Right renal pelvis (tissue), 4 donors: ENCODE measurements at regions not wholly inside any gene's neighbourhood (a gene's known extent, or its start where the extent isn't known, plus 50 kb on each side); places are given as distances from the start of the nearest gene placed in this dataset.
"Not testable (repeated sequence)": the region's sequence is repeated elsewhere in the genome, so short reads cannot be mapped to it uniquely, and the experiment has no call there.

ENCODE experiments used
- DNase-seq, 4 donors: peaks; one replicate each; pipeline ENCODE4 v3.0.0-alpha.2; 2013; ENCODE audit warnings: low read depth in 4 of 4, low spot score in 3 of 4, missing footprints in 1 of 4

DNA sequence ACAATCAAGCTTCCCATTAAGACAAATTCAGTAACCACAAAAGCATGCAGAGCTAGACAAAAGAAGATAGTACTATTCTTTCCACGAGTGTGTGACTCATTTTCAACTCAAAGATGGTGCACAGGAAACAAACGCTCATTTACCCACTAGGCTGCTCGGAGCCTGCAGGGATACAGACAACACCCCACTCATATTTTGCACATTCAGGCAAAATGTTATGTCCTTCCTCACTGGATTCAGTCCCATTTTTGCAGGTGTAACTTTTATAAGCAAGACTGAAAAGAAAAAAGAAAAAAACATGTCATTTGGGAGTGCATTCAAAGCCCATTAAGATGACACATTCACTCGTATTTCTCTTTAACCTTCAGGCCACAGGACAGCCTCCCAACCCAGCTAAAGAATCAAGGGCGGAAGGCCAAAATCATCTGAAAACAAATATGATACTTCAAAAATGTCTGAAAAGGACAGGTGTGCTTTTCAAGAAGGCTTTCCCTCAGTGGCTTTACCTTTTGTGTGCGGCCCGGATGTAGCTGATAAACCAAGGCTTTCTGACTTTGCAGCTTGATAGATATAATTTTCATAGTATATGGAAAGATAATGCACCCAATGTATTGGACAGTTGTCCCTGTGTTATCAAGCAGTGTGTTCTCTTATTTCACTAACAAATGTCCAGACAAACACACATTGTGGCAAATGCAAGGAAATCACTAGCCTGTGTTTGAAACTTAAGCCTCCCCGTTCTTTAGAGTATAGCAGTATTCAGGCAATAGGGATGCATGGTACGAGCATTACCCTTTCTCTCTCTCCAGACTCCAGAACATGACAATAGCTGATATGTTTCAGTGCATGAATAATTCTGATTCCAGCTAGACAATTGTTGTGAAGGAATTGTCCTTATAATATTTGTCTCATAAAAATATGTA lies 147.8 kb upstream of the KRR1 start:
- no peak for DNase-seq

- no peak for DNase-seq
These were observed 146.9 kb upstream of the KRR1 start for GRCh38 chr12:75658286-75658685.

GRCh38 chr12:75657831-75658230 lies 146.4 kb upstream of the KRR1 start:
- DNase-seq: no peak

DNA sequence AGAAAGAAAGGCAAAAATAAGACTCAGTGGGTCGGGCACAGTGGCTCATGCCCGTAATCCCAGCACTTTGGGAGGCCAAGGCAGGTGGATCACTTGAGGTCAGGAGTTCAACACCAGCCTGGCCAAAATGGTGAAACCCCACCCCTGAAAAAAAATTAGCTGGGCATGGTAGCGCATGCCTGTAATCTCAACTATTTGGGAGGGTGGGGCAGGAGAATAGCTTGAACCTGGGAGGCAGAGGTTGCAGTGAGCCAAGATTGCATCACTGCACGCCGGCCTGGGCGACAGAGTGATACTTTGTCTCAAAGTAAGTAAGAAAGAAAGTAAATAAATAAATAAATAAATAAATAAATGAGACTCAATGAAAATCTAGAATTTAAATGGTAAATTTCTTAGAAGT lies 145.9 kb upstream of the KRR1 start:
- DNase-seq: not testable (repeated sequence)

DNA sequence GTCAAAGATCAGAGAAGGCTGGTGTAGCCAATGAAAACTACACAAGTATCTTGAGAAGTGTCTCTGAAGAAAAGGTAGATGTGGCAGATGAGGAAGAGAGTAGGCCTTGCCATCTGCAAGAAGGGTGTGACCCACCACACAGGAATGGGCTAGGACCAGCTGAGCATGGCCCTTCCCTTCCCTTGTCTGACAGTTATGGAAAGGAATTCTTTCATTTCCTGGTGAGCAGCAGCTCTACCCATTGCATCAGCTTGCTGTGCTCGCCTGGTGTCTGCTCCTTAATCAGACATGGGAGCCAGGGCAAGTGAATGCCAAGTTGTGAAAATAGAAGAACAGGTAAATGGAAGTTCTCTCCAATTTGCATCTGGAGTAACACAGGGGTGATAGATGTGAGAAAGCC lies 145.2 kb upstream of the KRR1 start:
- no peak for DNase-seq

DNA sequence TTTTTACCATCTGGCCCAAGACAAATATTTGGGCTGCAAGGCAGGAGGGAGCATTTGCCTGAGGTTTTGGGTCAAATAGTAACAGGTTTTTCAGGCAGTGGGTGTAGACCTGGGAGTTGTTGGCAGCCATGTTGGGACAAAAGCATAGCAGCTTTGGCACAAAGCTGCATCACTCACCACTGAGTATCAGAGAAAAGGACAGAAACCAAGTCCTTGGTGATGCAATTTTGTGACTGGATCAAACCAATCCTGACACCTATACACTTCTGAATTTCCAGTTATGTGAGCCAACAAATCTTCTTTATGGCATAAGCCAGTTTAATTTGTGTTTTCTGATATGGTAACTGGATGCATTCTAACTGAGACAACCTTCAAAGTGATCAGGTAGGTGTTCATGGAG lies 144.8 kb upstream of the KRR1 start:
- DNase-seq: no peak

- DNase-seq: no peak
These were observed 144.0 kb upstream of the KRR1 start for GRCh38 chr12:75655315-75655806.

DNA sequence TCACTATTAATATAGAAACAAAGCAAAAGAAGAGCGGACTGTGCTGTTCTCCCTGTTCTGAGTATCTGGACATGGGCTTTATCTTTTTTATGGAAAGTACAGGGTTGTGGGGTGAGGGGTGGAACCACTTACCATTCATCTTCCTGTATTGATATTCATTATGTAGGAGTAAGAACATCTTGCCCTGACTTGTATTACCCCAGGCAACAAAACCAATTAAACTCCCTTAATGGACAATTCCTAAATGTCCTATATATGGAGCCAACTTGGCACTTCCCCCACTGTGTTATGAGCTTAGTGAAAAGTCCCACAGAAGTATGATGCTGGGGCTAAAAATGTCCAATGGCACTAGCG lies 139.9 kb upstream of the KRR1 start:
- no peak for DNase-seq

- DNase-seq: no peak
These were observed 139.4 kb upstream of the KRR1 start for GRCh38 chr12:75650595-75651341.

- no peak for DNase-seq
These were observed 138.7 kb upstream of the KRR1 start for GRCh38 chr12:75650100-75650499.

DNA sequence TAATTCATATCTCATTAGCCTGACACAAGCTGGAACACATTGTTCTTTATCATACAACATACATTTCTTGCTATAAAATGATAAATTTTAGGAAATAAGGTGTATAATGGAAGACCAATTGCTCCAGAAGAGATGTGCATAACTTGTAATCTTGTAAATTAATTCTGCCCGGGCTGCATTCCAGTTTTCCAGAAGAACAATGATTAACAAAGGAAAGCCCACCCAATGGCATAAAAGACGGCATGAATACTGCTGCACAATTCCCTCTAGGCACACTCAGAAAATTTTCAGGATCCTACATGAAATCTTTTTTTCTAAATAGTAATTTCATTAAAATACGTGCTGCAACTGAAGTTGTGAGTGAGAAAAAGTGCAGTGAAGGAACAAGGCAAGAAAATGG lies 137.4 kb upstream of the KRR1 start:
- no peak for DNase-seq

GRCh38 chr12:75646329-75647210 lies 135.2 kb upstream of the KRR1 start:
- DNase-seq: no peak

DNA sequence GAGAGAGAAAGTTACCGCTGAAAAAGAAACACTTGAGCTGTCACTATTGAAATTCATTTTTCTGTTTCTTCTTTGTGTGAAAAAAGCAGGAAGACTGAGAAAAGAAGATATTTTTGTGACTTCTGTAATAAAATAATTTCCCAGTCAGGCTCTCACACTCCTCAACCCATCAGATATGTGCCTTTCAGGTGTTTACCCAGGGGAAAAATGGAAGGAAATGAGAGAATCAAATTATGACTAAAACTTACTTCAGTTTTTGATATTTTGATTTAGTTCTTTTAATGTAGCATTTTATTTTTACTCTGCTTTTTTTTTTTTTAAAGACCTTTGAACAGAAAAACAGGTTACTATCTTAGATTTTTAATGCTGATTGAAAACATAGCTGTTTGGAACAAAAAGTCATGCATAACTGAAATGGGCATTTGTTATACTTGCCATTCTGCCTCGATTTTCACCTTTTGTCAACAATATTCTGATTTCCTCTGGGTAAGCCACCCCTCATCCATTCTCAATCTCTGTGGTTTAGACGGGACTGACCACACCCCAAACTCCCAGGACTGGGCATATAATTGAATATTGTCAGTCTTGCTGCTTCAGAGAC lies 133.2 kb upstream of the KRR1 start:
- DNase-seq: no peak

- not testable (repeated sequence) for DNase-seq
These were observed 131.7 kb upstream of the KRR1 start for GRCh38 chr12:75643119-75643518.

- DNase-seq: no peak
These were observed 130.8 kb upstream of the KRR1 start for GRCh38 chr12:75642226-75642625.

DNA sequence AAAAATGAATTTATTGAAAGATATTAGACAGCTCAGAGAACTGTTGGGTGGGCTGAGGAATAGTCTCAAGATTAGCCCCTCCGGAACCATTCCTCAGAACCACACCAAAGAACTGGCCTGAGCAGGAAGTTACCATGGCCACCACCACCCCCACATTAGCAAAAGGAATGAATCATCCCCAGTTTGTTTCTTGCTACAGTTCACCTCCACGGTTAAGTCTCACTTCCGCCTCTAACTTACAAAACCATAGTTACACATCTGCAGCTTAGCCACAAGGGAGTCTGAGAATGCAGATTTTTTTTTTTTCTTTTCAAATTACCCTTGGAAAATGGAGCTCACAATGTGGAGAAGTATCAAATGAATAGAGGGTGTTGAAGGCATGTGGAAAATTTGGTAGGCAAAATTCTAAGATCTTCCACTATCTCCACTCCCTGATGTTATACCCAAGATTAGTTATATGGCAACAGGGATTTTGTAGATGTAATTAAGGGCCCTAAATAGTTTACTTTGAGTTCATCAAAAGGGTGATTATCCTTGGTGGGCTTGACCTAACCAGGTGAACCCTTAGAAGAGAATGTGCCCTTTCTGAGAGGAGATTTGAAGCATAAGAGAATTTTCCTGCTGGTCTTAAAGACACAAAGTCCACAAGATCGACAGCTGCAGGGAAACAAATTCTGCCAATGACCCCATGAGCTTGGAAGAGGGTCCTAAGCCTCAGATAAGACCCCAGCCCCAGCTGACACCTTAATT lies 129.8 kb upstream of the KRR1 start:
- no peak for DNase-seq

DNA sequence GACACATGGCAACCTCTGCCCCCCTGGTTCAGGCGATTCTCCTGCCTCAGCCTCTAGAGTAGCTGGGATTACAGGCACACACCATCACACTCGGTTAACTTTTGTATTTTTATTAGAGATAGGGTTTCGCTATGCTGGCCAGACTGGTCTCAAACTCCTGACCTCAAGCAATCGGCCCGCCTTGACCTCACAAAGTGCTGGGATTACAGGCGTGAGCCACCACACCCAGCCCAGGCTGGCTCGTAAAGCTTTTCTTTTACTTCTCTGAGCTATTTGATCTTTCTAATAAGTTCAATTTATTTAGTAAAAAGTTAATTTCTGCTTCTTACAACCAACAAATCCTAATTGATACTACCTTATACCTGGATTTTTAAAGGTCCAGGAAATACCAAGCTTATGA lies 127.4 kb upstream of the KRR1 start:
- no peak for DNase-seq

DNA sequence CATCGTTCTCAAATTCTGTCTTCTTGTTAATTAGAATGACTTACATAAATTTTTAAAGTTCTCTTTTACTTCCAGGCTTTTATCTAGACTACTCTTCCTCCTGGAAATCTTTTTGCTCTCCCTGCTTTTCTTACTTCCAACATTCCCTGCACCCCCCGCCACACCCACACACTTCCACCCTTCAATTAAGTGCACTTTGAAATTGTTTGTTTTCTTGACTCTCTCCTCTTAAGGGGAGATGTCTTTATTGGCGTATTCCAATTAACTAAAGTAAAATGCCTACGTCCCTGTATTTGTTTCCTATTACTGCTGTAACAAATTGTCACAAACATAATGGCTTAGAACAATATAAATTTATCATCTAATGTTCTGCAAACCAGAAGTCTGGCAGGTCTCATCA lies 125.2 kb upstream of the KRR1 start:
- DNase-seq: no peak

GRCh38 chr12:75635606-75636444 lies 124.4 kb upstream of the KRR1 start:
- DNase-seq: no peak
